ENCODE measurements at regions not wholly inside any gene's neighbourhood (a gene's known extent, or its start where the extent isn't known, plus 50 kb on each side); places are given as distances from the start of the nearest gene placed in this dataset.

DNA sequence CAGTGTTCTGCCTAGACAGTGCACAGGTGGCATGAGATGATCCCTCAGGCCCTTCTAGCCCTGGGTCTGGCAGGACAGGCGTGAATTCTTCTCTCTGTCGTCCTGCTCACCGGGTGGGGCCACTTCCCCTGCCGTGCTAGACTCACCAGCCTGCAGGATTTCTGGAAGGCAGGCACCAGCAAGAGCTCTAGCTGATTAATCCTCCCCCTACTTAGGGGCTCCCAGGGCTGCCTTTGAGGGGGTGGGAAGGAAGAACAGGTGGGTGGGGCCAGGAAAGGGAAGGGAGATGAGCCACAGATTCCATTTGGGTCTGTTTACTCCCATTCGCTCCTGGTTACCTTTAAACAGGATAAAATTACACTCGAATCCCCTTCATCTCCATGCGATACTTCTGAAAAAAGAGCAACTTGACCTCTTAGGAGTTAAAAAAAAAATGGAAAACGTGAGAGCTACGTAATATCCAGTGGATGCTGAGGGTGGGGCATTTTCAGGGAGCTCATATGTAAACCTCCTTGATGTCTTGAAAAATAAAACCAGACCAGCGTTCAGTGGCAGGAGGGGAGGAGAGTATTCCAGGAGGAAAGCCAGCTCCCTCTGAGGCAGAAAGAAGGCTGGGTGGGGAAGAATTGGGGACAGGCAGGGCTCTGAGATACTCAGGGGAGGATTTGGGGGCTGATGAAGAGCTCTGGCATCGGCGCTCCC is 665.5 kb downstream of the PTPRU start:
- DNase-seq, result no peak

DNA sequence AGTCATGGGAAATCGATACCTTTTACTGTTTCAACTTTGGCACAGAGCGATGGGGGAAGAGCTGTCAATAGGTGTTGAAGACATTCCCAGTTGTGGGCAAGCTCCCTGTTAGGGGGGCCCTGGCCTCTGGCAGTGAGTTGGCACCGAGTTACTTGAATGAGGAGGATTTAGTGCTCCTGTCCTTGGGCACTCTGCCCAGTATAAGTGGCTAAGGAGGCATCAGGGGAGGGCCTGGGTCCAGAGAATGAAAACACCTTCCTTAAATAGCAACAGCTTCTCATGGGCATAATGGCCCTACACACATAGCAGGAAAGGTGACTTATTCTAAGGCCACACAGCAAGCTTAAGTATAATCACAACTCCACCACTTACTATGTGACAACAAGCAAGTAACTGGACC is 664.4 kb downstream of the PTPRU start:
- peak; percentile 86 for DNase-seq

DNA sequence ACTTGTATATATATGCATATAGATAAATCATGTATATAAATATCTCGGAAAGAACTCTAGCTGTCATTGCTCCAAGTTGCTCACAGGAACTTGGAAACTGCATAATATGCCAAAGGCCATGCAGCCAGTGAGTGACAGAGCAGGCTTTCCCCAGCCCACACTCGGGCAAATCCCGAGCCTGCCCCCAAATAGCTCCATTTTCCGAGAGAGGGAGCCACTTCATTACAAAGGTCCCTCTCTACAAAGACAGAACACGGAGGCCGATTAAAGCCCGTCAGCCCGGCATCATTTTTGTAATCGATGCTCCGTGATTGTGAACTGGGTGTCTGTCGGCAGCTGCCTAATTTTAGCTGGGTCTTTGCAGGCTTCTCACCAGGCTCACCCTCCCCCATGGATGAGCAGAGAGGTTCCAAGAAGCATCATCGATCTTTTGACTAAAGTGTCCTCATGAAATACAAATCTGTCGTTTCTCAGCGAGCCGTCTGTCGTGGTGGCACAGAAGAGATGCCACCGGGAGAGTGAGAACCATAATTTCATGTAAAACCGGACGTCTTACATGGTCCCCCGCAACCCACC is 663.9 kb downstream of the PTPRU start:
- peak; percentile 41 for DNase-seq

DNA sequence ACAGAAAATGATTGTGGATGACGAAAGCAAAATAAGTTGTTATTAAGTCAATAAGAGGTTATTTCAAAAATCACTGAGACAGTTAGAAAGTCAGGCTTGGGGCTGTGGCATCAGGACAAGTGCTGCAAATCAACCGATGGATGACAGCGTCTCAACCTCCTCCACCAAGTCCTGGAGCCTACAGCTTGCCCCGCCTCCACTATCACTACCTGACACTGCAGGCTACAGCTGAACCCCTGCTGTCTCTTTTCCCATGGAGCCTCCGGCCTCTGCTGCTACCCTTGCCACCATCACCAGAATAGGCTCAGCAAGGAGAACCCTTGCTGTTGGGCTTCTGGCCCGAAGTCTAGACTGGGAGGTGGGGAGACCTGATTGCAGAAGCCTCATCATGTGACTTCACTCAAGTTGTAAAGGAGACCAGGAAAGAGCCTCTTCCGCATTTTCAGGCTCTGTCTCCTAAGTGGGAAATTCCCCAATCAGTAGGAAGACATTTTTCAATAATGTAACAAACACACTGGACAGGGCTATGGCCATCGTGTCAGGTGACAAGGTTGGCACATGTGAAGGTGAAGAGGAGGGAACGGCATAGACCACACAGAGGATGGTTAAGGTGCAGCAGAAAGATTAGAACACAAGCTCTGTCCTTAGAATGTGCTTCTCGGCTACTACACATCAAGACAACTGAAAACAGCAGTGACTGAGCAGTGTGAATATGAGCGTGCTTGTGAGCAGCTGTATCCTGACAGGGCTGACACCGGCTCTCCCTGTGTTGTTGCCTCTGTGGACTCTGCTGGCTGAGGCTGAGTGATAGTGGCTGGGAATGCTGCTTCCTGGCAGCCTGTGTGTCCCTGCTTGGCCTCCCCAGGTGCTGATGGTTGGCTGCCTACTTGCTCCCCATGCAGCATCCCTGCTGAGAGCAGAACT is 660.7 kb downstream of the PTPRU start:
- DNase-seq, result no peak

DNA sequence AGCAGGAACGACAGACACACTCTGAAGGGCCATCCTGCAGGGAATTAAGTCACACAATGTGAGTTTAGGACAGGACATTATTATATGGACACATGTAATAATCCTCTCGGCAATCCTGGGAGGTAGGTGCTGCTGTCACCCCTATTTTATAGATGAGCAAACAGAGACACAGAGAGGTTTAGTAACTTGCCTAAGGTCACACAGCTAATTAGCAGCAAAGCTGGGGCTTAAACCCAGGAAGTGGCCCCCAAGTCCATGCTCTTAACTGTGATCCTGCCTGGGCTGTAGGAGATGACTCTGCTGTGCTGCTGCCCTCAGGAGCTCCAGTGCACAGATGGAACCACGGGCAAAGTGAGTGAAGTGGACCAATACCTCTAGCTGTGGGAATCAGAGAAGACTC is 660.0 kb downstream of the PTPRU start:
- DNase-seq, result no peak

DNA sequence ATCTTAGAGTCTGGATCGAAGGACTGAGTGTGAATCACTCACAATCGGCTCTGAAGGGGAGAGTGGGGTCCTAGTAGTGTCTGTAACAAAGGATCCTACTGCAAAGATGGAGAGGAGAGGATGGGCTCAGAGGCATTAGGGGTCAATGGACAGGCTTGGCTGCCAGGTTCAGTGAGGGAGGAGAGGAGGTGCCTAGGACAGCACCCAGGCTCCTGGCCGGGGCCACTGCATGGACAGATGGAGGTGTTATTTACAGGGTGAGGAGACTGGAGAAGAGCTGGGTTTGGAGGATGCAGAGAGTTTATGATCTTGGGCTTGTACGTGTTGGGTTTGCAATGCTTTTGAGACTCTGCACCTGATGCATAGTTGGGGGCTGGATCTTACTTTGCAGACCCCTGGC is 658.9 kb downstream of the PTPRU start:
- DNase-seq, result no peak

DNA sequence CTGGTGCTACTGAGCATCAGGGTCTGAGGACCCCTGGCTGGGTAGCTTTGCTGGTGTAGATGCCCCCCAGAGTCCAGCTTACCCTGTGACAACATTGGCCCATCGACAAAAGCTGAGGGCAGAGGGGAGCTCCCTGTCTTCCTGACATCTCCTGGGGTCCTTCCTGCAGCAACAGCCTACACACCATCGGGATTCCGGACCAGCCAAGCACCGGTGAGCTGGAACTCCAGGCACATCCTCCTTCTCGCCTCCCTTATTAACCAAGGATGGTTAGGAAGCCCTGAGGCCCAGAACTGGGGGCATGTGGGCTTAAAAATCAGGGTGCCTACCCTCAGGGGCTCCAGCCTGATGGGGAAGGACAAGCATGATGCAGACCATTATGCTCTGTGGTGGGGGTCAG is 658.0 kb downstream of the PTPRU start:
- no peak for DNase-seq

DNA sequence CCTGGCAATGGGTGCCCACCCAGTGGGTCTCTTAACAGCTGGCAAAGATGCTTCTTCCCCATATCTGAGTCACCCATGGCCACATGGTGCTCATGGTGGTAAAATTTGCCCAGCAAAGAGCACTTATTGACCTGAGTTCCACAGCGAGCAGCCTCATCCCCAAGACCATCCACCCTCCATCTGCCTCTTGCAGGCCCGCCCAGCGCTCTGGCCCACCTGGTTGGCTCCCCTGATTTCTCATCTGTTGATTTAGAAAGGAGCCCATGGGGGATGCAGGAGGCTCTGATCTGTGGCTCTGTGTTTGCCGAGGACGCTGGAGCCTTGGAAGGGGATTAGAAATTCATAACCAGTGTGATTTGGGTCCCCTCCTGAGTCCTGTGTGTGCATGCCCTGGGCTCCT is 657.5 kb downstream of the PTPRU start:
- DNase-seq, result no peak

DNA sequence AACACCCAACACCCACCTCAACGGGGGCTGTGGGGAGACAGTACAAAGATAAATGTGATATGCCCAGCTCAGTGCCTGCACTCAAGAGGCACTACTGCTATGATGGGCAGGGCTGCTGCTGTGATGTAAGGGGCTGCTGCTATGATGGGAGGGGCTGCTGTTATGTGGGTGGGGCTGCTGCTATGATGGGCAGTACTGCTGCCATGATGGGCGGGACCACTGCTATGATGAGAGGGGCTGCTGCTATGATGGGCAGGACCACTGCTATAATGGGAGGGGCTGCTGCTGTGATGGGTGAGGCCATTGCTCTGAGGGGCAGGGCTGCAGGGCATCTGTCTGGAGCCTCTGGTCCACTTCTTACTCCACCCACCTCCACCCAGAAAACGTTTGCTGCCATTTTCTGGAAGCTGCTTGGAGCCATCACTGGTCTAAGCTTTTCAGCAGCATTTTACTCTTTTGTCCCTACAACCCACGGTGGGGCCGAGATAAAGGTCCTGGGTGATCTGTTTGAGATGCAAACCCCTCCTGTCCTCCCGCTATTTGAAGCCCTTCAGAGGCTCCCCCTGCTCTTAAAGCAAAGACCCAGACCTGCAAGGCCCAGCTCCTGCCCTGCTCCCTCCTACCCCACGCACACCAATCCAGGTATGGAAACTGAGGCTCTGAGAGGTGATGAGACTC is 656.9 kb downstream of the PTPRU start:
- no peak for DNase-seq

DNA sequence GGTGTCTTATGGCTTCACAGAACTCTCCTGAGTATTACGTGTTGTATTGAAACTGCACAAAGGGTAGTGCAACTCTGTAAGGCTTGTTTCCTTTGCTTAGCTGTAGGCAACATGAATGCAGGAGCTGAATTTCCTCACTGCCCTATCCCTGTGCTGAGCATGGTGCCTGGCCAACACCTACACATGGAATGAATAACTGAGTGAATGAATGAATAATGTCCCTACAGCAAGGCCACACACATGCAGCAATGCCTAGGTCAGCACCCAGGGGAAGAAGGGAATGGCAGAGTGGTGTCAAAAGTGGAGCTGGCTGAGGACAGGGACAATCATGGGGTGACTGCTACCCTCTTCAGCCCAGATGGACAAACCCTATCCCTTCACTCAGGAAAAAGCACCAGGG is 655.9 kb downstream of the PTPRU start:
- no peak for DNase-seq

DNA sequence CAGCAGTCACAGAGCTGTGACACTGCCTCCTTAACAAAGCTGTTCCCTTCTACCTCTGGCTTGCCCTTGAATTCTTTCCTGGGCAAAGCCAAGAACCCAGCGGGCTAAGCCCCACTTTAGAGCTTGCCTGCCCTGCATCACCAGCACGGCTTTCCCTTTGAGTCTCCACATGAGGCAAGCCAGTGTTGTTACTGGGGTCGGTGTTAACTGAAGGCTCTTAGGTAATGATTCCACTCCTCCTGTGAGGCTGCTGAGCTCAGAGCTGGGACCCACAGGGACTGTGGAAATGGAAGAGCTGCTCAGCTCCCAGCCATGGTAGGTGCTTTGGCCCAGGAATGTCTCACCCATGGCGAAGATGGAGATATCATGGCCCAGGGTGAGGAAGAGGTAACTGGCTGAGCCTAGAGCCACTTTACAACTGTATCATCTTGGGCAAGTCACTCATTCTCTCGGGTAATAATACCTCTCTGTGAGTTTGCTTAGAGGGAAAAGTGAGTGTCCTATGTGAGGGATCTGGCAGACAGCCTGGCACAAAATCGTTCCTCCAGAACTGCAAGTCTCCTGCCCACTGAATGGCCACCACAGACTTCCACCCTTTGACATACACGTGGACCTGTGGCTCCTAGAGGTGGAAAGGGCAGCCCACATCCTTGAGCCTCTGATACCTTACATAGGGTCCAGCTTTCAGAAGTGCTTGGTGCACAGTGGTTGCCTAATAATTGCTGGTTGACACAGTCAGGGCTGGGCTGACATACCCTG is 654.1 kb downstream of the PTPRU start:
- DNase-seq, result no peak

DNA sequence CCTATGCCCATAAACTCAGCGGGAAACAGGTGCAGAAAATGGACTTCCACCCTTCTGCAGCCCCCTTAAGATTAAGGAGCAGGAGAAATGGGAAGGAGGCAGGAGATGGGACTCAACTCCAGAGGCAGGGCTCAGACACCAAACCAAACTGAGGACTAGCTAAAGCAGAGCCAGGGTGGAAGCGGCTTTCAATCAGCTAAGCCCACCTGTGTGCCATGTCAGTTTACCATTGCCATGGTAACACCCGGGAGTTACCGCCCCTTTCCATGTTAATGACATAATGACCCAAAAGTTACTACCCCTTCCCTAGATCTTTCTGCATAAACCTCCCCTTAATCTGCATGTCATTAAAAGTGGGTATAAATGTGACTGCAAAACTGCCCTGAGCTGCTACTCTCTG is 653.5 kb downstream of the PTPRU start:
- DNase-seq, result no peak

DNA sequence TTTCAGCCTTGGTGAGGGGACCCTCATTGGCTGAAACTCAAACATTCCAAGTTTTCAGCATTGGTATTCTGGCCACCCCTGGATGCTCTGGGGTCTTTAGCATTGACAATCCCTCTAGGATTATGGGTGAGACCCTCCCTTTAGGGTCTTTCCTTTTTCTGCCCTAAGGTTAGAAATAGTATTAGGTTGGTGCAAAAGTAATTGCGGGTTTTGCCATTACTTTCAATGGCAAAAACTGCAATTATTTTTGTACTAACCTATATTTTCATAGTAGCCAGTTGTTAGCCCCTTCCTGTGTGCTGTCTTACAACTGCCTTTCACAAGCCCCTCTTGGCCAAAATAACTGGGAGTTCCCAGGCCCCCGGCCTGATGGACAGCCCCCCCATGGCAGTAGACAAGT is 648.4 kb downstream of the PTPRU start:
- no peak for DNase-seq

DNA sequence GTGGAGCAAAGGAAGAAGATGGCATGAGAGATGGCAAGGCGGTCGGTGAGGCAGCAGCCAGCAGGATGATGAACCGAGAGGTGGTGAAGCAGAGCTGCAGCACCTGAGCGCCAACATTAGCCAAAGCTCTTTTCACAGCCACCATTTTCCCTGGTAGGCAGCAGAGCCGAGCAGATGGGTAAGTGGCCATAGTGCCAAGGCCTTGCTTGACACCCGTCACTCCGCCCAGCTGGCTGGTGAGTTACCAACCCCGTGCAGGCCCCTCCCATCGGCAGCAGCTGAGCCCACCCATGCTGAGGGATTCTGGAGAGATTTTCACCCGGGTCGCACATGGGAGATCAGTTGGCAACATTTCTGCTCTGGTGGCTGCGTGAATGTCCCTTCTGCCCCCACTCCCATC is 647.7 kb downstream of the PTPRU start:
- no peak for DNase-seq

DNA sequence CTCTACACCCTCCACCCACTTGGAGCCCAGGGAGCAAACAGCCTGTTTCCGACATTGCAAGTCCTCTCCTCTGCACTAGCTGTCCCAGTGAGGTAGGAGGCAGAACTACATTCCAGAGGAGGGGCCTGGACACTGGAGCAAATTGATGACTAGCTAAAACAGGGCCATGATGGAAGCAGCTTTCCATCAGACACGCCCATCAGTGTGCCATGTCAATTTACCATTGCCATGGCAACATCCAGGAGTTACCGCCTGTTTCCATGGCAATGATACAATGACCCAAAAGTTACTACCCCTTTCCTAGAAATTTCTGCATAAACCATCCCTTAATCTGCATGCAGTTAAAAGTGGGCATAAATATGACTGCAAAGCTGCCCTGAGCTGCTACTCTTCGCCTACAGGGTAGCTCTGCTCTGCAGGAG is 647.1 kb downstream of the PTPRU start:
- DNase-seq, result no peak

DNA sequence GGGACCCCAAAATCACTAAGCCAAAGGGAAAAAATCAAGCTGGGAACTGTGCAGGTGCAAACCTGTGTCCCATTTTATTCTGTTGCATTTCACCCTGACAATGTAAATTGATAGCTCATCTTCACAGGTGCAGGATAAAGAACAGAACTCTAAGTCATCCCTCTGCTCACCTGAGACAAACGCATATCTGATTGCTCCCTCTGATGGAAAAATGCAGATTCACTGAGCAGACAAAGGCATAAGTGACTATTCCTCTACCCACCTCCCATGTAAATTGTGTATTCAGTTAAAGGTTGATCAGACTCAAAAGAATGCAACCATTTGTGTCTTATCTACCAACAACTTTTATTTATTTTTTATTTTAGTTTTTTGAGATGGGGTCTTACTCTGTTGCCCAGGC is 644.2 kb downstream of the PTPRU start:
- peak; percentile 21 for DNase-seq

DNA sequence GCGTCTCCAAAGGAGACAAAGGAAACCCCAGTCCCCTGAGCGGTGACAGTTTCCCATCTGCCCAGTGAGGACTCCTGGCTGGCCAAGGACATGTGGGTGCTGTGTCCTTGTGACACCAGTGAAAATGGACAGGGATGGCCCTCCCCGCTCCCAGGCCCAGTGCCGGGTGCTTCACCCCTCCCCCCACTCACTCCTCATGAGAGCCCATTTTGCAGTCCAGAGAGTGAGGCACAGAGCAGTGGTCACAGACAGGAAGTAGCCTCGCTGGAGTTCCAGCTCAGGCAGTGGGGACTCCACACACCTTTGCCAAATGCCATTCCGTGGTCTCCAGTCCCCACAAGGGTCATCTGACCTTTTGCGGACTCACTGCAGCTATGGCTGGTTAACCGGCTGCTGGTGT is 642.9 kb downstream of the PTPRU start:
- no peak for DNase-seq

DNA sequence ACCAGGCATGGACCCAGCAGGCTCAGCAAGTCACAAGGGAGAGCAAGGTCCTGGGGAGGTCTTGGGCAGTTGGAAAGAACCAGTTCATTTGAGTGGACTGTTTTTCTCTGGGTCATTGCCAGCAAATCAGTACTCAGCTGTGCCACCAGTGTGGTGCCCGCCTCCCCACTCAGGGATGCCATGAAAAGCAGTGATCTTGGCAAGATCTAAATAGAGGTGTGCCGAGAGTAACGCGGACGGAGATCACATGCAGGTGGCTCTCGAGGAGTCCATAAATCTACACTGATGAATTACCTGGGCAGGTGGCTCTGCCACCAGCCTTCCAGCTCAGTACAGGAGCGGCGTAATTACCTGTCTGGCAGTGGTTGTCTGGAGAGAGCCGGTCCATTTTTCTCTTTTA is 642.2 kb downstream of the PTPRU start:
- peak; percentile 58 for DNase-seq

DNA sequence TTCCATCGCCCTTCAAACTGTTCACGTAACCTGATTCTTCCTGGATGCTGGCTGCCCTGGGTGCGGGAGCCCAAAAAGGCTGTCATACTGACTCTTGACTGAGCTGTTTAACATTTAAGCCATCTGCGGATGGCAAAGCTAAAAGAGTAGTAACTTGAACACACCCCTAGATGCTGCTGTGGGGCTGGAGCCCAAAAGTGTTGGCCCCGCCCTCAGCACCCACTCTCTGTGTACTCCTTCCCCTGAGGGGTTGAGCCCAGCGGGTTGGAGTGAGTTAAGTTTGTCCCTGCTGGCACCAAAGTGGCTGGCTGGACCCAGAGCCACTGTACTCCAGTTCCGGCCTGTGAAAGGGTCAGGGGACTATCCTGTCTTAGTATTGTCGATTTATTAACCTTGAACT is 640.6 kb downstream of the PTPRU start:
- DNase-seq, result peak; percentile 33

DNA sequence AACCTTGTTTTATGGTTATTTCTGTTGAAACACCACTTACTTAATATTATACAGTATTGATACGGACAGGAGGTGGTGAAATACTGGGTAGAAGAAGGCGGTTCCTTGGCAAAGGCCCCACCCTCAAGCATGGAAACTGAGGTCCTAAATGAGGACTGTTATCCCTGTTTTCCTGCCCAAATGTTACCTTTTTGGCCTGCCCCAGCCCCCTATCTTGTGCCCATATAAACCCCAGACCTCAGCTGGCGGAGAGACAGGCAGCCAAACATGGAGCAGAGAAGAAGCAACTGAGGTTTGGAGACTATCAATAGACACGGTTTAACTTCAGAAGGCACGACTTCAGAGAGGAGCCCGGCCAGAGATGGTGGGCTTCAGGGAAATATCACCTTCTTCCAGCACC is 640.1 kb downstream of the PTPRU start:
- no peak for DNase-seq

DNA sequence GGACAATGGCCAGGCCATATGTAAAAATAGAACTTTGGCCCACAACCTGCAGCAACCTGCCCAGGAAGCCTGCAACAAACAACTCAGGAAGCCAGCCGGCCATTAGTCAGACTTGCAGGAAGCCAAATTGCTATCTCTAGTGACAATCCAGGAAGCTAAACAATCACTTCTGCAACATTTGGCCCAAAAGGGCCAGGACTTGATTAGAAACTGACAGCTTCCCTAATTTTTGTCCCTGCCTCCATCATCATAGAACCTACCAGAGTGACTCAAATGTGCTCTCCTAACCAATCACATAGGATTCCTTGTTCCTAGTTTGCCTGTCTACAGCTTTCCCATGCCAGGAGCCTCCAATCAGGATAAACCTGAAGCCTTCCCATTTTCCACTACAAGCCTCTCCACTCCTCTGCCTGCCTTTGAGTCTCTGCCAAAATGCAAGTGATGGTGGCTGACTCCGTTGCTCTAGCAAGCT is 639.3 kb downstream of the PTPRU start:
- DNase-seq, result peak; percentile 93

DNA sequence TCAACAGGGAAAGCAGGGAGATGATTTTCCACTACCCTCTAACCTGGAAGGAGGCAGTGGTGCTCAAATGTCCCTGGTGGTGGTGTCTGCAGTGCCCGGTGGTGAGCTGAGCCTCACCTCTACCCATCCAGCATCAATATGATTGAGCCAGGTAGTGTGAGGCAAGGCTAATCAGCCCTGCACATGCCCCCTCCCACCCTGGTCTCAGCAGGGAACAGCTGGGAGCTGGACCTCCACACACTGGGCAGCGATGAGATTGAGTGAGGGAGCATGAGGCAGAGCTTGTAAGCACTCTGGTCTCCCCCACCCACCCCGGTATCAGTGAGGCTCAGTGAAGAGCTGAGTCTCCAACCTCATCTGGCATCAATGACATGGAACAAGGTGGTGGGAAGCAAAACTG is 634.3 kb downstream of the PTPRU start:
- no peak for DNase-seq

DNA sequence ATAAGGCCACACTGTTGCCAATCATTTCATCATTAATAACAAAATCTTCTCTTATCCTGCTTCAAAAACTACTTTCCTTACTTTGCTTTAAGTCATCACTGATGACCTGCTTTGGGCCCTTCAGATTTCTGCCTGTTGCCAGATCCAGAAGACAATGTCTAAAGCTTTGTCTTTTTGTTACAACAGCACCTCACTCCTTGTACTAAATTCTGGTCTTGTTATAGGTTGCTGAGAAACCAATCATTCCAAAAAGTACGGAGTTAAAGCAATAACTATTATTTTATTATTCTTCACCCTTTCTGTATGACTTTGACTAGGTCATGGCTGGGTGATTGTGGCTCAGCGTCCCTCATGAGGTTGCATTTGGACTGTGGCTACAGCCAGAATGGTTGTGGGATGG is 633.5 kb downstream of the PTPRU start:
- DNase-seq, result no peak

All from NCI-H1092 (cell line).